Activated CD8-positive, alpha-beta T cell treated with anti-CD3 and anti-CD28 coated beads for 36 hours (primary cell): ENCODE measurements at regions not wholly inside any gene's neighbourhood (a gene's known extent, or its start where the extent isn't known, plus 50 kb on each side); places are given as distances from the start of the nearest gene placed in this dataset.

Experiments
- ATAC-seq: fragments of 200-7000 bp; cut with Tn5 transposase; one replicate; pipeline ENCODE4 v1.10.0; 2021; ENCODE audit warnings: mild to moderate bottlenecking, moderate library complexity
- CTCF ChIA-PET: fragments of 350-600 bp; sonication (Branson Sonifier 250); formaldehyde crosslinking; loops from one replicate; lab custom pipeline; 2021; ENCODE audit warnings: antibody characterized with exemption; lab: Charles Lee
- POLR2A ChIA-PET: fragments of 350-600 bp; sonication (Branson Sonifier 250); formaldehyde crosslinking; loops from one replicate; lab custom pipeline; 2021; ENCODE audit warnings: antibody characterized with exemption; lab: Charles Lee
- DNase-seq: peaks from one replicate; pipeline ENCODE4 v3.0.0-alpha.2; 2020
- H3K27ac Mint-ChIP-seq: one replicate; pipeline ENCODE4 v1.8.0; 2021; ENCODE audit warnings: mild to moderate bottlenecking, mixed read lengths
- H3K27me3 Mint-ChIP-seq: one replicate; pipeline ENCODE4 v1.8.0; 2021; ENCODE audit warnings: mixed read lengths
- H3K36me3 Mint-ChIP-seq: one replicate; pipeline ENCODE4 v1.8.0; 2021; ENCODE audit warnings: low read depth, mixed read lengths
- H3K4me1 Mint-ChIP-seq: one replicate; pipeline ENCODE4 v1.8.0; 2021; ENCODE audit warnings: low read depth, mixed read lengths
- H3K4me3 Mint-ChIP-seq: one replicate; pipeline ENCODE4 v1.8.0; 2021; ENCODE audit warnings: mild to moderate bottlenecking, moderate library complexity, mixed read lengths
- H3K9me3 Mint-ChIP-seq: one replicate; pipeline ENCODE4 v1.8.0; 2021; ENCODE audit warnings: mixed read lengths
- CTCF ChIP-seq: fragments of 200-600 bp; IDR thresholded peaks from one replicate; pipeline ENCODE4 v1.8.0; 2022; ENCODE audit warnings: antibody characterized with exemption, mild to moderate bottlenecking
- intact Hi-C: fragments of 100-400 bp; cut with micrococcal nuclease; formaldehyde crosslinking; loops from one replicate; pipeline ENCODE4 v1.10.0; 2022

GRCh38 chr2:150012986-150013385 lies 425.4 kb upstream of the MMADHC start:
- CTCF ChIA-PET: no interaction called here
- Mint-ChIP-seq H3K4me1 (no peaks in the 10 kb centered on the region), H3K27me3 (no peaks in the 10 kb centered on the region), H3K4me3 (no peak overlapping the region), H3K36me3 (no peaks in the 10 kb centered on the region), H3K9me3 (peaks cover 7% of the 10 kb centered on the region), H3K27ac (no peak overlapping the region)
- DNase-seq: no peak
- no peak for ATAC-seq
- intact Hi-C loops: no loop called here
- no peak for TF ChIP-seq CTCF
- POLR2A ChIA-PET: no interaction called here

GRCh38 chr2:150011161-150011730 lies 423.7 kb upstream of the MMADHC start:
- ATAC-seq (no peak), DNase-seq (no peak)
- ChIA-PET CTCF (no interaction called here), POLR2A (no interaction called here)
- no peak for TF ChIP-seq CTCF
- Mint-ChIP-seq H3K9me3 (peaks cover 8% of the 10 kb centered on the region), H3K27ac (no peak overlapping the region), H3K4me3 (no peak overlapping the region), H3K36me3 (no peaks in the 10 kb centered on the region), H3K27me3 (no peaks in the 10 kb centered on the region), H3K4me1 (no peaks in the 10 kb centered on the region)
- intact Hi-C loops: no loop called here

- no peak for DNase-seq
- H3K27me3 Mint-ChIP-seq: no peaks in the 10 kb centered on the region
- intact Hi-C loops: no loop called here
- TF ChIP-seq CTCF: no peak
- no peak overlapping the region for H3K27ac Mint-ChIP-seq
- H3K36me3 Mint-ChIP-seq: no peaks in the 10 kb centered on the region
- no peak overlapping the region for H3K4me3 Mint-ChIP-seq
- ATAC-seq: no peak
- ChIA-PET POLR2A (no interaction called here), CTCF (no interaction called here)
- peaks cover 6% of the 10 kb centered on the region for H3K9me3 Mint-ChIP-seq
- H3K4me1 Mint-ChIP-seq: no peaks in the 10 kb centered on the region
Measured at GRCh38 chr2:150008901-150009300, 421.3 kb upstream of the MMADHC start.

- ChIA-PET CTCF (no interaction called here), POLR2A (no interaction called here)
- ATAC-seq (no peak), DNase-seq (no peak)
- Mint-ChIP-seq H3K4me3 (no peak overlapping the region), H3K9me3 (peaks cover 6% of the 10 kb centered on the region), H3K4me1 (no peaks in the 10 kb centered on the region), H3K27me3 (no peaks in the 10 kb centered on the region), H3K36me3 (no peaks in the 10 kb centered on the region), H3K27ac (no peak overlapping the region)
- TF ChIP-seq CTCF: no peak
- intact Hi-C loops: no loop called here
Measured at GRCh38 chr2:150007815-150008430, 420.3 kb upstream of the MMADHC start.

GRCh38 chr2:150006591-150006990 lies 419.0 kb upstream of the MMADHC start:
- ChIA-PET POLR2A (no interaction called here), CTCF (no interaction called here)
- H3K27ac Mint-ChIP-seq: no peak overlapping the region
- intact Hi-C loops: no loop called here
- no peaks in the 10 kb centered on the region for H3K4me1 Mint-ChIP-seq
- TF ChIP-seq CTCF: no peak
- no peak for ATAC-seq
- H3K36me3 Mint-ChIP-seq: no peaks in the 10 kb centered on the region
- DNase-seq: no peak
- no peaks in the 10 kb centered on the region for H3K27me3 Mint-ChIP-seq
- peaks cover 6% of the 10 kb centered on the region for H3K9me3 Mint-ChIP-seq
- H3K4me3 Mint-ChIP-seq: no peak overlapping the region
